PC-9 (cell line): ENCODE measurements at regions not wholly inside any gene's neighbourhood (a gene's known extent, or its start where the extent isn't known, plus 50 kb on each side); places are given as distances from the start of the nearest gene placed in this dataset.

Experiments
- BruUV-seq: library from RNA; stranded (reverse); fragments of 400-500 nt; replicated peaks from 2 replicates; lab custom pipeline; 2021; lab: Mats Ljungman, UMichigan
- CTCF ChIA-PET: fragments of 300-600 bp; sonication (Branson Sonifier 250); formaldehyde crosslinking; loops from one replicate; lab custom pipeline; 2022; ENCODE audit warnings: antibody characterized with exemption; lab: Charles Lee
- POLR2A ChIA-PET: fragments of 300-600 bp; sonication (Branson Sonifier 250); formaldehyde crosslinking; loops from one replicate; lab custom pipeline; 2022; ENCODE audit warnings: antibody characterized with exemption; ENCODE audit not compliant: unreplicated experiment; lab: Charles Lee
- DNase-seq, 2 experiments: peaks; one replicate each; pipeline versions ENCODE4 v3.0.0 to v3.0.0-alpha.2; 2015 to 2022; ENCODE audit warnings: mixed read lengths in 1 of 2
- H2AFZ ChIP-seq: fragments of 200-600 bp; sonication (generic); 2 replicates; pipeline ENCODE4 v1.8.1; 2017; ENCODE audit warnings: antibody characterized with exemption
- H3F3A ChIP-seq: fragments of 200-600 bp; sonication (generic); 2 replicates; pipeline ENCODE4 v1.8.1; 2017; ENCODE audit warnings: antibody characterized with exemption, mild to moderate bottlenecking, low read depth; ENCODE audit not compliant: insufficient read depth
- H3K27ac ChIP-seq: fragments of 200-600 bp; sonication (generic); 2 replicates; pipeline ENCODE4 v1.6.1; 2016; ENCODE audit warnings: mixed run types
- H3K27me3 ChIP-seq: fragments of 200-600 bp; sonication (generic); 2 replicates; pipeline ENCODE4 v1.6.1; 2016; ENCODE audit warnings: low read depth, mixed run types; ENCODE audit not compliant: insufficient read depth
- H3K36me3 ChIP-seq: fragments of 200-600 bp; sonication (generic); 2 replicates; pipeline ENCODE4 v1.6.1; 2016; ENCODE audit warnings: low read depth, mixed run types
- H3K4me1 ChIP-seq: fragments of 200-600 bp; sonication (generic); replicated peaks from 2 replicates; pipeline ENCODE4 v1.6.1; 2016; ENCODE audit warnings: mixed run types; ENCODE audit not compliant: insufficient read depth
- H3K4me2 ChIP-seq: fragments of 200-600 bp; sonication (generic); 2 replicates; pipeline ENCODE4 v1.6.1; 2017; ENCODE audit warnings: mixed run types
- H3K4me3 ChIP-seq: fragments of 200-600 bp; sonication (generic); 2 replicates; pipeline ENCODE4 v1.6.1; 2016; ENCODE audit warnings: mixed run types
- H3K79me2 ChIP-seq: fragments of 200-600 bp; sonication (generic); 2 replicates; pipeline ENCODE4 v1.6.1; 2017; ENCODE audit warnings: low read depth, mixed run types
- H3K9me2 ChIP-seq: fragments of 200-600 bp; sonication (generic); 2 replicates; pipeline ENCODE4 v1.8.1; 2017; ENCODE audit warnings: mild to moderate bottlenecking; ENCODE audit not compliant: insufficient read depth
- H3K9me3 ChIP-seq: fragments of 200-600 bp; sonication (generic); 2 replicates; pipeline ENCODE4 v1.8.1; 2016; ENCODE audit warnings: low read depth; ENCODE audit not compliant: insufficient read depth
- H4K20me1 ChIP-seq: fragments of 200-600 bp; sonication (generic); 2 replicates; pipeline ENCODE4 v1.8.1; 2017; ENCODE audit not compliant: insufficient read depth
- EZH2 ChIP-seq: fragments of 200-600 bp; sonication (generic); IDR thresholded peaks from 2 replicates; pipeline ENCODE4 v1.8.0; 2017; ENCODE audit warnings: antibody characterized with exemption, low read depth
- intact Hi-C: fragments of 100-400 bp; cut with micrococcal nuclease; formaldehyde crosslinking; loops from one replicate; pipeline ENCODE4 v1.10.0; 2022; ENCODE audit not compliant: unreplicated experiment
- TF ChIP-seq, protein P1 (sequence below): fragments of 200-600 bp; sonication (generic); conservative IDR thresholded peaks from 2 replicates; pipeline ENCODE4 v1.6.1; 2017; ENCODE audit warnings: mixed run types, antibody characterized with exemption, mild to moderate bottlenecking, moderate library complexity

DNA sequence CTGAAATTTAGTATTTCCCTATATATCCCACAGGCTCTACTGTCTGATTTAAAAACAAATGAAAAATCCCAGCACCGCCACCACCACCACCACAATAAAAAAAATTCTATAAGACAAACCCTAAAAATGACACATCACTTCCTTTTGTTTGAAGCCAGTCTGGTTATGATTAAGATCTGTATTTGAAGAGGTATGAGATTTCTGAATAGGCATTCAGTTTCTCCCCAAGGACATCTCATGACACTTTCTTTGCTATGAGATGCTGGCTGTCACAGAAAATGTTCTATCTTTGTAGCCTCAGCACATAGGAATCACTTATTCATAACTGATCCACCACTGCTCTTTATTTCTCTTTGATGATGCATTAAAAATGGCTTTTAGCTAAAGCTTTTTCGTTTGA is 1071.0 kb downstream of the SLC6A15 start:
- H3K36me3 ChIP-seq = no peaks in the 10 kb centered on the region
- H4K20me1 ChIP-seq = no peaks in the 10 kb centered on the region
- no TSS peak for BruUV-seq
- no peaks in the 10 kb centered on the region for H3K4me1 ChIP-seq
- H3K9me3 ChIP-seq = no peaks in the 10 kb centered on the region
- intact Hi-C loops = no loop called here
- H3K4me2 ChIP-seq = no peak overlapping the region
- H3K79me2 ChIP-seq = no peaks in the 10 kb centered on the region
- H3K4me3 ChIP-seq = no peak overlapping the region
- DNase-seq = no peak
- H2AFZ ChIP-seq = no peak overlapping the region
- no peaks in the 10 kb centered on the region for H3K9me2 ChIP-seq
- H3F3A ChIP-seq = no peaks in the 10 kb centered on the region
- CTCF ChIA-PET = no interaction called here
- POLR2A ChIA-PET = no interaction called here
- TF ChIP-seq, protein P1, sequence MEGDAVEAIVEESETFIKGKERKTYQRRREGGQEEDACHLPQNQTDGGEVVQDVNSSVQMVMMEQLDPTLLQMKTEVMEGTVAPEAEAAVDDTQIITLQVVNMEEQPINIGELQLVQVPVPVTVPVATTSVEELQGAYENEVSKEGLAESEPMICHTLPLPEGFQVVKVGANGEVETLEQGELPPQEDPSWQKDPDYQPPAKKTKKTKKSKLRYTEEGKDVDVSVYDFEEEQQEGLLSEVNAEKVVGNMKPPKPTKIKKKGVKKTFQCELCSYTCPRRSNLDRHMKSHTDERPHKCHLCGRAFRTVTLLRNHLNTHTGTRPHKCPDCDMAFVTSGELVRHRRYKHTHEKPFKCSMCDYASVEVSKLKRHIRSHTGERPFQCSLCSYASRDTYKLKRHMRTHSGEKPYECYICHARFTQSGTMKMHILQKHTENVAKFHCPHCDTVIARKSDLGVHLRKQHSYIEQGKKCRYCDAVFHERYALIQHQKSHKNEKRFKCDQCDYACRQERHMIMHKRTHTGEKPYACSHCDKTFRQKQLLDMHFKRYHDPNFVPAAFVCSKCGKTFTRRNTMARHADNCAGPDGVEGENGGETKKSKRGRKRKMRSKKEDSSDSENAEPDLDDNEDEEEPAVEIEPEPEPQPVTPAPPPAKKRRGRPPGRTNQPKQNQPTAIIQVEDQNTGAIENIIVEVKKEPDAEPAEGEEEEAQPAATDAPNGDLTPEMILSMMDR = no peak
- TF ChIP-seq EZH2 = no peak
- no peak overlapping the region for H3K27ac ChIP-seq
- H3K27me3 ChIP-seq = no peaks in the 10 kb centered on the region

- no peaks in the 10 kb centered on the region for H3F3A ChIP-seq
- DNase-seq = no peak
- H3K79me2 ChIP-seq = no peaks in the 10 kb centered on the region
- H3K9me3 ChIP-seq = no peaks in the 10 kb centered on the region
- no peaks in the 10 kb centered on the region for H3K9me2 ChIP-seq
- CTCF ChIA-PET = no interaction called here
- no peaks in the 10 kb centered on the region for H3K27me3 ChIP-seq
- no peak overlapping the region for H3K27ac ChIP-seq
- POLR2A ChIA-PET = no interaction called here
- no peak overlapping the region for H3K4me3 ChIP-seq
- H3K4me2 ChIP-seq = no peak overlapping the region
- TF ChIP-seq EZH2 = no peak
- TF ChIP-seq, protein P1 = no peak
- H4K20me1 ChIP-seq = no peaks in the 10 kb centered on the region
- no peaks in the 10 kb centered on the region for H3K4me1 ChIP-seq
- intact Hi-C loops = loop anchor here (10.0 kb wide), 2 partner anchors 677 to 787 kb away; no protein-coding TSS in a partner anchor
- no TSS peak for BruUV-seq
- no peaks in the 10 kb centered on the region for H3K36me3 ChIP-seq
- no peak overlapping the region for H2AFZ ChIP-seq
Observed at GRCh38 chr12:83827860-83828259, 1084.7 kb downstream of the SLC6A15 start.

- Histone ChIP-seq H3K4me2 (no peak overlapping the region), H3K4me1 (no peaks in the 10 kb centered on the region), H3K27me3 (no peaks in the 10 kb centered on the region), H3F3A (no peaks in the 10 kb centered on the region), H3K27ac (no peak overlapping the region), H3K4me3 (no peak overlapping the region), H4K20me1 (no peaks in the 10 kb centered on the region), H2AFZ (no peak overlapping the region), H3K36me3 (no peaks in the 10 kb centered on the region), H3K9me2 (no peaks in the 10 kb centered on the region), H3K79me2 (no peaks in the 10 kb centered on the region), H3K9me3 (no peaks in the 10 kb centered on the region)
- CTCF ChIA-PET = no interaction called here
- no peak for DNase-seq
- TF ChIP-seq, protein P1 = no peak
- no peak for TF ChIP-seq EZH2
- intact Hi-C loops = loop anchor here (10.0 kb wide), 2 partner anchors 678 to 788 kb away; no protein-coding TSS in a partner anchor
- BruUV-seq = no TSS peak
- POLR2A ChIA-PET = no interaction called here
Observed at GRCh38 chr12:83827193-83827592, 1085.4 kb downstream of the SLC6A15 start.
